Large intestine (tissue), 3 donors: ENCODE measurements at regions not wholly inside any gene's neighbourhood (a gene's known extent, or its start where the extent isn't known, plus 50 kb on each side); places are given as distances from the start of the nearest gene placed in this dataset.

Experiments used
- DNase-seq, 2 donors: peaks; one replicate each; pipeline versions ENCODE4 v3.0.0 to v3.0.0-alpha.2; 2013
- H3K27ac ChIP-seq: one replicate; pipeline ENCODE4 v1.5.1; 2013; ENCODE audit warnings: low read length
- H3K27me3 ChIP-seq: 2 replicates; pipeline ENCODE4 v1.6.1; 2013; ENCODE audit warnings: low read length; ENCODE audit not compliant: control insufficient read depth, insufficient read depth
- H3K36me3 ChIP-seq: 2 replicates; pipeline ENCODE4 v1.6.1; 2013; ENCODE audit warnings: low read length; ENCODE audit not compliant: control insufficient read depth, insufficient read depth
- H3K4me1 ChIP-seq: one replicate; pipeline ENCODE4 v1.6.1; 2013; ENCODE audit warnings: low read length; ENCODE audit not compliant: control insufficient read depth, insufficient read depth
- H3K4me3 ChIP-seq: one replicate; pipeline ENCODE4 v1.5.1; 2013; ENCODE audit warnings: low read length
- H3K9me3 ChIP-seq: one replicate; pipeline ENCODE4 v1.6.1; 2013; ENCODE audit warnings: mild to moderate bottlenecking, low read depth, low read length, moderate library complexity; ENCODE audit not compliant: control insufficient read depth
- WGBS: methylation state at CpG from one replicate; pipeline ENCODE4 v1.1.5; 2013; ENCODE audit warnings: low lambda C conversion rate; ENCODE audit not compliant: insufficient coverage; 5-methylcytosine and 5-hydroxymethylcytosine counted together

GRCh38 chr15:87118846-87119245, 1039.2 kb downstream of the AGBL1 start:
- Histone ChIP-seq H3K9me3 (no peaks in the 10 kb centered on the region), H3K4me1 (no peaks in the 10 kb centered on the region), H3K27me3 (no peaks in the 10 kb centered on the region), H3K27ac (no peak overlapping the region), H3K4me3 (no peak overlapping the region), H3K36me3 (no peaks in the 10 kb centered on the region)
- 93% methylated on average over 4 of the region's 4 CpGs for WGBS
- no peak for DNase-seq

DNA sequence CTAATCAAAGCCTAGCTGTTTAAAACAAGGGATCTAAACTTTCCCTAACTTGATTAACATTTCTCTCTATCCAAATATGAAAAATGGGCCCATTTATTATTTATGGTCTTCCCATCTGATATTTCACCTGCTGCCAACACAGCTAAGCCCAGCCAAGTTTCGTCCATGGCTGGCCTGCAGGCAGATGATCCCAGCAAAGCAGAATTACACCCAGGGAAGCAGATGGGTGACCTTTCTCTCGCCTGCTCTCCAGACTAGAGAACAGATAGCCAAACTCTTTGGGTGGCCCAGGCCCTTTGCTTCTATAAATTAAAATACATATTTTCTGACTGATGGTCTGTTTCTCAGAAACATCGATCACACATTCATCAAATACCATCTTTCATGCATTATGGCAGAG, 1038.8 kb downstream of the AGBL1 start:
- DNase-seq: no peak
- Histone ChIP-seq H3K9me3 (no peaks in the 10 kb centered on the region), H3K4me1 (no peaks in the 10 kb centered on the region), H3K36me3 (no peaks in the 10 kb centered on the region), H3K4me3 (no peak overlapping the region), H3K27me3 (no peaks in the 10 kb centered on the region), H3K27ac (no peak overlapping the region)
- WGBS: 75% methylated on average over 1 of the region's 3 CpGs

GRCh38 chr15:87115795-87116194, 1036.1 kb downstream of the AGBL1 start:
- no peaks in the 10 kb centered on the region for H3K36me3 ChIP-seq
- H3K4me3 ChIP-seq: no peak overlapping the region
- H3K9me3 ChIP-seq: no peaks in the 10 kb centered on the region
- no peak for DNase-seq
- WGBS: 100% methylated on average over 1 of the region's 1 CpG
- no peaks in the 10 kb centered on the region for H3K27me3 ChIP-seq
- H3K4me1 ChIP-seq: no peaks in the 10 kb centered on the region
- no peak overlapping the region for H3K27ac ChIP-seq

- Histone ChIP-seq H3K36me3 (no peaks in the 10 kb centered on the region), H3K4me1 (no peaks in the 10 kb centered on the region), H3K27me3 (no peaks in the 10 kb centered on the region), H3K4me3 (no peak overlapping the region), H3K9me3 (peaks cover 2% of the 10 kb centered on the region), H3K27ac (no peak overlapping the region)
- no CpG with 5 or more reads among the region's 3 CpGs for whole genome bisulfite sequencing
- DNase-seq: no peak
These were observed 1020.2 kb downstream of the AGBL1 start for GRCh38 chr15:87099916-87100315.

- DNase-seq: no peak
- no peaks in the 10 kb centered on the region for H3K27me3 ChIP-seq
- no peaks in the 10 kb centered on the region for H3K36me3 ChIP-seq
- H3K4me3 ChIP-seq: no peak overlapping the region
- WGBS: 80% methylated on average over 1 of the region's 2 CpGs
- H3K4me1 ChIP-seq: no peaks in the 10 kb centered on the region
- no peak overlapping the region for H3K27ac ChIP-seq
- H3K9me3 ChIP-seq: no peaks in the 10 kb centered on the region
These were observed 1009.9 kb downstream of the AGBL1 start for GRCh38 chr15:87089551-87089950.

- no peaks in the 10 kb centered on the region for H3K36me3 ChIP-seq
- no peak for DNase-seq
- no peaks in the 10 kb centered on the region for H3K9me3 ChIP-seq
- 92% methylated on average over 3 of the region's 5 CpGs for WGBS
- H3K4me1 ChIP-seq: no peaks in the 10 kb centered on the region
- H3K27me3 ChIP-seq: no peaks in the 10 kb centered on the region
- no peak overlapping the region for H3K4me3 ChIP-seq
- H3K27ac ChIP-seq: no peak overlapping the region
These were observed 1003.5 kb downstream of the AGBL1 start for GRCh38 chr15:87083201-87083600.

DNA sequence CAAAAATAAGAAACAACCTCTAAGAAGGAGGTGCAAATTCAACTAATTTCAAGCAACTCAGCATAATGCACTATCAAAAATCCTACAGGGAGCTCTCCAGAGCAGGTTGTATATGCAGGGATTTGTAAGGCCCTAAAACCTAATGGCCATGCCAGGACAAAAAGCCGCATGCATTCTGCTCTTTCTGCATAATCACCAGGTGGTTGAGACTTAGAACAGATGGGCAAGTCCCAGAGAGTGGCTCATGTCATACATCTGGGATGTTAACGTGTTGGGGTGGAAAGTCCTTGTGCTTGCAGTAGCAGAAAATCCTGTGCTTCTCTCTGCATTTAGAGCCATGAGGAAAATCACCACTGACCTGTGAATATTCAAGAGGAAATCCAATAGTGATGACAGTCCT, 1002.9 kb downstream of the AGBL1 start:
- no peak overlapping the region for H3K4me3 ChIP-seq
- H3K27me3 ChIP-seq: no peaks in the 10 kb centered on the region
- no peaks in the 10 kb centered on the region for H3K9me3 ChIP-seq
- no peak for DNase-seq
- no peaks in the 10 kb centered on the region for H3K4me1 ChIP-seq
- H3K27ac ChIP-seq: no peak overlapping the region
- no peaks in the 10 kb centered on the region for H3K36me3 ChIP-seq
- no CpG with 5 or more reads among the region's 2 CpGs for WGBS

DNA sequence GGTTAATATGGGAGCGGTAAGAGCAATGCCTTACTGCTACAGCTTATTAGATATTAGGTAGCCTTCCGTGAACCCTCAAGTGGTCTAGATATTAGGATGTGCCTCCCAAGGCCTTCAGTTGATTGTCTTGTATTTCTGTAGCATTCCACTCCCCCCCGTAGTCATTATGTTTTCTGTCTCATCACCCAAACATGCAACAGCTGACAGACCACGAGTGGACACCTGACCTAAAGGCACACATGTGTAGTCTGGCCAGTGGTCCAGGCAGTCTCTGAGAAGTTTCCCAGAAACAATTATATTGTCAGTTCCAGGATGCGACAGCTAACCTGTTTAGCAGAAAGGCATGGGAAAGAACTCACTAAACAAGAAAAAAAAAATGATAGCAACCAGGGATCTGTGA, 1000.9 kb downstream of the AGBL1 start:
- no peaks in the 10 kb centered on the region for H3K27me3 ChIP-seq
- no peaks in the 10 kb centered on the region for H3K9me3 ChIP-seq
- DNase-seq: no peak
- no peaks in the 10 kb centered on the region for H3K4me1 ChIP-seq
- H3K4me3 ChIP-seq: no peak overlapping the region
- WGBS: 100% methylated on average over 1 of the region's 5 CpGs
- H3K36me3 ChIP-seq: no peaks in the 10 kb centered on the region
- H3K27ac ChIP-seq: no peak overlapping the region
